ENCODE measurements at regions not wholly inside any gene's neighbourhood (a gene's known extent, or its start where the extent isn't known, plus 50 kb on each side); places are given as distances from the start of the nearest gene placed in this dataset.
"Not testable (repeated sequence)": the region's sequence is repeated elsewhere in the genome, so short reads cannot be mapped to it uniquely, and the experiment has no call there.

DNA sequence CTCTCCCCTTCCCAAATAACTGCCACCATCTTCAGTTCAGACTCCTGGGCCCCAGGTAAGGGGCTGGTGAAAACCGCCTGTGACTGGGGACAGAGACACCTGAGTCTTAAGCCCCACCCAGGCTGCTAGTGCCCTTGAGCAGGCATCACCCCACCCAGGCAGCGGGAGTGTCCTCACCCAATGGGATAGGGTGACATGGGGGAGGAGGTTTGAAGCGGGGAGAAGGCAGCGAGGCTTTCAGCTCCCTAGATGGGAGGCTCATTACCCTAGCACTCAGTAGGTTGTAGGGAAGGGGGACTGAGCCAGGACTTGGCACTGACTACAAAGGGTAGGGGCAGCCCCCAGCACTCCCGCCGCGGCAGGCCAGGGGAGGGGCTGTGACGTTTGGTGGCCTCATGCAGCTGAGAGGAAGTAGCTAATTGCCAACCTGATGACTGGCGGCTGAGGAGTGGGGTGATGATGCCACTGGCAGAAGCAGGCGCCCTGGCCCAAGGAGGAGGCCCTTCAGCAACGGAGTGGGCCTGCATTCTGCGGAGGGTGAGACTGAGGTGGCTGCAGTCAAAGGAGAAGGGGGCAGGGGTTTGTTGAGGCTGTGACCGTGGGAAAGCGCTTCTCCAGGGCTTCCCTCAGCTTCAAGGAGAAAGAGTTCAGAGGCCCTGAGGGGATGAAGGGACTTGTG is 126.9 kb downstream of the MRPL14 start:
- intact Hi-C loops (cut with DNase I; ENCODE audit: low total_unique reads), result no loop called here
- peak in 1 of 2 donors; percentile 82 for DNase-seq
- WGBS, 5 donors, result 63 to 75% (median 70%) methylated on average over 13 to 14 of the region's 14 CpGs
- no peak overlapping the region for H3K4me3 ChIP-seq
- TF ChIP-seq EP300 (IDR thresholded peaks at IDR 0.05), result no peak
- no peak for TF ChIP-seq POLR2A (IDR thresholded peaks at IDR 0.05)
- TF ChIP-seq POLR2AphosphoS5 (IDR thresholded peaks at IDR 0.05), result no peak
- TF ChIP-seq, protein P1, sequence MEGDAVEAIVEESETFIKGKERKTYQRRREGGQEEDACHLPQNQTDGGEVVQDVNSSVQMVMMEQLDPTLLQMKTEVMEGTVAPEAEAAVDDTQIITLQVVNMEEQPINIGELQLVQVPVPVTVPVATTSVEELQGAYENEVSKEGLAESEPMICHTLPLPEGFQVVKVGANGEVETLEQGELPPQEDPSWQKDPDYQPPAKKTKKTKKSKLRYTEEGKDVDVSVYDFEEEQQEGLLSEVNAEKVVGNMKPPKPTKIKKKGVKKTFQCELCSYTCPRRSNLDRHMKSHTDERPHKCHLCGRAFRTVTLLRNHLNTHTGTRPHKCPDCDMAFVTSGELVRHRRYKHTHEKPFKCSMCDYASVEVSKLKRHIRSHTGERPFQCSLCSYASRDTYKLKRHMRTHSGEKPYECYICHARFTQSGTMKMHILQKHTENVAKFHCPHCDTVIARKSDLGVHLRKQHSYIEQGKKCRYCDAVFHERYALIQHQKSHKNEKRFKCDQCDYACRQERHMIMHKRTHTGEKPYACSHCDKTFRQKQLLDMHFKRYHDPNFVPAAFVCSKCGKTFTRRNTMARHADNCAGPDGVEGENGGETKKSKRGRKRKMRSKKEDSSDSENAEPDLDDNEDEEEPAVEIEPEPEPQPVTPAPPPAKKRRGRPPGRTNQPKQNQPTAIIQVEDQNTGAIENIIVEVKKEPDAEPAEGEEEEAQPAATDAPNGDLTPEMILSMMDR (IDR thresholded peaks at IDR 0.05), result no peak
- H3K4me1 ChIP-seq, result peaks cover 8 to 33% (median 17%) of the 10 kb centered on the region in 4 donors
- H3K36me3 ChIP-seq, result no peaks in the 10 kb centered on the region
- no peak overlapping the region for H3K27ac ChIP-seq
- no peaks in the 10 kb centered on the region for H3K9me3 ChIP-seq
- H3K27me3 ChIP-seq, result peaks cover 0 to 52% (median 26%) of the 10 kb centered on the region in 3 donors

DNA sequence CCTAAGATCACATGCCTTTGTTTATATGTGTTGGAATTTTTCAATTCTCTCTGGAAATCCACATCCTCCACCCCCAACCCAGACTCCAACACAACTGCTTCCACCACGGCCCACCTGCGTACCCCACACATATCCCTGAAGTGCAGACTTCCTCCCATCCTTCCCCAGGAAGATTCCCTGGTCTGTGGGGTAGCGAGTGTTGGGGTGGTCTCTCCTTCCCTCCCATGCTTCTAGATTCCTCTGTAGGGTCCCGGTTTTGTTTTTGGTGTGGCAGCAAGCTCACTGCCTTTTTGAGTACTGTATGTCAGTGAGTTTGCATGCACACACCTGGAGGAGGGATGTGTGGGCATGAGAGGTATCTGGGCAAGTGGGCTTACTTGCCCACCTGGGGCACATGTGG is 127.6 kb downstream of the MRPL14 start:
- intact Hi-C loops (cut with DNase I; ENCODE audit: low total_unique reads), result no loop called here
- 88 to 96% (median 92%) methylated on average over 4 of the region's 4 CpGs for WGBS, 5 donors
- TF ChIP-seq POLR2A (IDR thresholded peaks at IDR 0.05) (no peak), POLR2AphosphoS5 (IDR thresholded peaks at IDR 0.05) (no peak), EP300 (IDR thresholded peaks at IDR 0.05) (no peak)
- TF ChIP-seq, protein P1 (IDR thresholded peaks at IDR 0.05), result no peak
- DNase-seq, result no peak
- Histone ChIP-seq H3K27me3 (peaks cover 0 to 46% (median 26%) of the 10 kb centered on the region in 3 donors), H3K36me3 (no peaks in the 10 kb centered on the region), H3K4me3 (no peak overlapping the region), H3K9me3 (no peaks in the 10 kb centered on the region), H3K4me1 (peaks cover 8 to 27% (median 17%) of the 10 kb centered on the region in 4 donors), H3K27ac (no peak overlapping the region)

DNA sequence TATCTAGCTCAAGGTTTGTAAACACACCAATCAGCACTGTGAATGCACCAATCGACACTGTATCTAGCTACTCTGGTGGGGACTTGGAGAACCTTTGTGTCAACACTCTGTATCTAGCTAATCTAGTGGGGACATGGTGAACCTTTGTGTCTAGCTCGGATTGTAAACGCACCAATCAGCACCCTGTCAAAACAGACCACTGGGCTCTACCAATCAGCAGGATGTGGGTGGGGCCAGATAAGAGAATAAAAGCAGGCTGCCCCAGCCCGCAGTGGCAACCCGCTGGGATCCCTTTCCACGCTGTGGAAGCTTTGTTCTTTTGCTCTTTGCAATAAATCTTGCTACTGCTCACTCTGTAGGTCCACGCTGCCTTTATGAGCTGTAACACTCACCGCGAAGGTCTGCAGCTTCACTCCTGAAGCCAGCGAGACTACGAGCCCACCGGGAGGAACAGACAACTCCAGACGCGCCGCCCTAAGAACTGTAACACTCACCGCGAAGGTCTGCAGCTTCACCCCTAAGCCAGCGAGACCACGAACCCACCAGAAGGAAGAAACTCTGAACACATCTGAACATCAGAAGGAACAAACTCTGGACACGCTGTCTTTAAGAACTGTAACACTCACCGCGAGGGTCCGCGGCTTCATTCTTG is 128.5 kb downstream of the MRPL14 start:
- intact Hi-C loops (cut with DNase I; ENCODE audit: low total_unique reads), result not testable (repeated sequence)

DNA sequence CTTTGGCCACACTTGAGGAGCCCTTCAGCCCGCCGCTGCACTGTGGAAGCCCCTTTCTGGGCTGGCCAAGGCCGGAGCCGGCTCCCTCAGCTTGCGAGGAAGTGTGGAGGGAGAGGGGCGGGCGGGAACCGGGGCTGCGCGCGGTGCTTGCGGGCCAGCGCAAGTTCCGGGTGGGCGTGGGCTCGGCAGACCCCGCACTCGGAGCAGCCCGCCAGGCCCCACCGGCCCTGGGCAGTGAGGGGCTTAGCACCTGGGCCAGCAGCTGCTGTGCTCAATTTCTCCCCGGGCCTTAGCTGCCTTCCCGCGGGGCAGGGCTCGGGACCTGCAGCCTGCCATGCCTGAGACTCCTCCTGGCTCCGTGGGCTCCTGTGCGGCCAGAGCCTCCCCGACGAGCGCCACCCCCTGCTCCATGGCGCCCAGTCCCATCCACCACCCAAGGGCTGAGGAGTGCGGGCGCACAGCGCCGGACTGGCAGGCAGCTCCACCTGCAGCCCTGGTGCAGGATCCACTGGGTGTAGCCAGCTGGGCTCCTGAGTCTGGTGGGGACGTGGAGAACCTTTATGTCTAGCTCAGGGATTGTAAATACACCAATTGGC is 129.2 kb downstream of the MRPL14 start:
- not testable (repeated sequence) for H3K27ac ChIP-seq, DNase-seq

More for the DNA sequence above, 128.5 kb downstream of the MRPL14 start:
- WGBS, 5 donors, result 78 to 89% (median 79%) methylated on average over 24 of the region's 24 CpGs
- H3K27me3 ChIP-seq, result peaks cover 0 to 37% (median 18%) of the 10 kb centered on the region in 3 donors
- DNase-seq, H3K36me3 ChIP-seq, H3K9me3 ChIP-seq, H3K27ac ChIP-seq, H3K4me3 ChIP-seq: not testable (repeated sequence)
- H3K4me1 ChIP-seq, result peaks cover 8 to 32% (median 22%) of the 10 kb centered on the region in 4 donors

DNA sequence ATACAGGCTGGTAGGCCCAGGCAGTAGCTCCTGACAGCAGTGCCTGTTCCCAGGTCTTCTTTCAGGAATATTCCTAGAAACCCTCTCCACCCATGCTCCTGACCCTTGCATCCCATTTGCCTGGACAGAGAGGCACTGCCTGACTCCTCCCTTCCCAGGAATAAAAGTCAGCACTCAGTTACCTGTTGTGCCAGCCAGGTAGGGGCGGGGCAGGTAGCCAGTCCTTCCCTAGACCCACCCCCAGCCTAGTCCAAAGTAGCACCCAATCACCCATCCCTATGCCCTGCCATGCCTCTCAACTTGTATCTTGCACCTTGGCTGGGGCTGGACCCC is 129.9 kb downstream of the MRPL14 start:
- DNase-seq, result no peak
- 69 to 87% (median 81%) methylated on average over 1 of the region's 1 CpG; no CpG with 5 or more reads in 1 of the 5 donors for WGBS, 5 donors
- Histone ChIP-seq H3K27ac (no peak overlapping the region), H3K4me3 (no peak overlapping the region), H3K9me3 (no peaks in the 10 kb centered on the region), H3K4me1 (peaks cover 10 to 34% (median 23%) of the 10 kb centered on the region in 4 donors), H3K27me3 (peaks cover 0 to 22% (median 4%) of the 10 kb centered on the region in 3 donors), H3K36me3 (no peaks in the 10 kb centered on the region)
- TF ChIP-seq POLR2A (IDR thresholded peaks at IDR 0.05) (no peak), POLR2AphosphoS5 (IDR thresholded peaks at IDR 0.05) (no peak), EP300 (IDR thresholded peaks at IDR 0.05) (no peak)
- TF ChIP-seq, protein P1 (IDR thresholded peaks at IDR 0.05), result no peak
- intact Hi-C loops (cut with DNase I; ENCODE audit: low total_unique reads), result no loop called here

More for the DNA sequence above, 129.2 kb downstream of the MRPL14 start:
- intact Hi-C loops (cut with DNase I; ENCODE audit: low total_unique reads); H3K4me3 ChIP-seq; H3K36me3 ChIP-seq; H3K9me3 ChIP-seq: not testable (repeated sequence)
- 93 to 95% (median 95%) methylated on average over 25 to 35 of the region's 35 CpGs for WGBS, 5 donors
- H3K27me3 ChIP-seq, result peaks cover 0 to 30% (median 12%) of the 10 kb centered on the region in 3 donors
- H3K4me1 ChIP-seq, result peaks cover 10 to 34% (median 24%) of the 10 kb centered on the region in 4 donors
